SK-N-DZ (cell line): ENCODE measurements at regions not wholly inside any gene's neighbourhood (a gene's known extent, or its start where the extent isn't known, plus 50 kb on each side); places are given as distances from the start of the nearest gene placed in this dataset.
"Not testable (repeated sequence)": the region's sequence is repeated elsewhere in the genome, so short reads cannot be mapped to it uniquely, and the experiment has no call there.

Experiments
- DNase-seq: peaks from one replicate; pipeline ENCODE4 v3.0.0-alpha.2; 2015; ENCODE audit warnings: low spot score

- DNase-seq, result no peak
Measured at GRCh38 chr11:81987829-81988472, 745.7 kb downstream of the FAM181B start.

- no peak for DNase-seq
Measured at GRCh38 chr11:81986556-81987161, 747.0 kb downstream of the FAM181B start.

- DNase-seq, result no peak
Measured at GRCh38 chr11:81979448-81979847, 754.2 kb downstream of the FAM181B start.

- DNase-seq, result no peak
Measured at GRCh38 chr11:81975261-81975900, 758.3 kb downstream of the FAM181B start.

GRCh38 chr11:81970886-81971285, 762.8 kb downstream of the FAM181B start:
- DNase-seq, result peak; percentile 46

- DNase-seq, result no peak
Measured at GRCh38 chr11:81967242-81967641, 766.4 kb downstream of the FAM181B start.

GRCh38 chr11:81966340-81966739, 767.3 kb downstream of the FAM181B start:
- no peak for DNase-seq

GRCh38 chr11:81963018-81963417, 770.6 kb downstream of the FAM181B start:
- no peak for DNase-seq

- no peak for DNase-seq
Measured at GRCh38 chr11:81960443-81960842, 773.2 kb downstream of the FAM181B start.

GRCh38 chr11:81959341-81959740, 774.3 kb downstream of the FAM181B start:
- DNase-seq, result no peak

GRCh38 chr11:81954301-81954700, 779.4 kb downstream of the FAM181B start:
- DNase-seq, result not testable (repeated sequence)

- DNase-seq, result no peak
Measured at GRCh38 chr11:81946831-81947230, 786.8 kb downstream of the FAM181B start.

- DNase-seq, result no peak
Measured at GRCh38 chr11:81942646-81943045, 791.0 kb downstream of the FAM181B start.

GRCh38 chr11:81941998-81942397, 791.7 kb downstream of the FAM181B start:
- no peak for DNase-seq

- DNase-seq, result no peak
Measured at GRCh38 chr11:81932303-81932702, 801.4 kb downstream of the FAM181B start.

GRCh38 chr11:81920205-81920604, 813.5 kb downstream of the FAM181B start:
- DNase-seq, result no peak

- DNase-seq, result no peak
Measured at GRCh38 chr11:81916451-81916850, 817.2 kb downstream of the FAM181B start.

GRCh38 chr11:81915045-81915444, 818.6 kb downstream of the FAM181B start:
- no peak for DNase-seq

- DNase-seq, result no peak
Measured at GRCh38 chr11:81913793-81914192, 819.9 kb downstream of the FAM181B start.

GRCh38 chr11:81907996-81908395, 825.7 kb downstream of the FAM181B start:
- DNase-seq, result no peak

- DNase-seq, result no peak
Measured at GRCh38 chr11:81899156-81899555, 834.5 kb downstream of the FAM181B start.

- no peak for DNase-seq
Measured at GRCh38 chr11:81897639-81898038, 836.0 kb downstream of the FAM181B start.

- no peak for DNase-seq
Measured at GRCh38 chr11:81895258-81895657, 838.4 kb downstream of the FAM181B start.
